Mucosa of rectum (tissue), 2 donors: ENCODE measurements at regions not wholly inside any gene's neighbourhood (a gene's known extent, or its start where the extent isn't known, plus 50 kb on each side); places are given as distances from the start of the nearest gene placed in this dataset.

Source experiments
- H3K27ac ChIP-seq, 2 donors: one replicate each; pipeline ENCODE4 v1.7.0; 2013; ENCODE audit warnings: inconsistent platforms in 2 of 2, low read depth in 2 of 2, low read length in 2 of 2
- H3K27me3 ChIP-seq, 2 donors: one replicate each; pipeline ENCODE4 v1.7.0; 2013; ENCODE audit warnings: low read length in 2 of 2; ENCODE audit not compliant: control insufficient read depth in 2 of 2, insufficient read depth in 2 of 2
- H3K36me3 ChIP-seq, 2 donors: one replicate each; pipeline ENCODE4 v1.7.0; 2013; ENCODE audit warnings: low read length in 2 of 2; ENCODE audit not compliant: control insufficient read depth in 2 of 2, insufficient read depth in 2 of 2
- H3K4me1 ChIP-seq, 2 donors: one replicate each; pipeline ENCODE4 v1.7.0; 2013; ENCODE audit warnings: low read length in 2 of 2, mild to moderate bottlenecking in 1 of 2; ENCODE audit not compliant: control insufficient read depth in 2 of 2, insufficient read depth in 2 of 2
- H3K4me3 ChIP-seq, 2 donors: one replicate each; pipeline ENCODE4 v1.7.0; 2013; ENCODE audit warnings: low read length in 2 of 2
- H3K9ac ChIP-seq, 2 donors: one replicate each; pipeline ENCODE4 v1.7.0; 2013; ENCODE audit warnings: low read length in 2 of 2, low read depth in 1 of 2, mild to moderate bottlenecking in 1 of 2
- H3K9me3 ChIP-seq, 2 donors: one replicate each; pipeline ENCODE4 v1.7.0; 2013; ENCODE audit warnings: low read length in 2 of 2; ENCODE audit not compliant: control insufficient read depth in 2 of 2
- donor health status: healthy.
- donor health status: Normal muscosa, but diverticular disease.

GRCh38 chr2:12061286-12062052 is 315.0 kb downstream of the LPIN1 start:
- H3K9ac ChIP-seq: no peak overlapping the region
- H3K4me1 ChIP-seq: peaks cover 0 to 5% of the 10 kb centered on the region in 2 donors
- no peak overlapping the region for H3K4me3 ChIP-seq
- H3K9me3 ChIP-seq: no peaks in the 10 kb centered on the region
- H3K27ac ChIP-seq: no peak overlapping the region
- no peaks in the 10 kb centered on the region for H3K36me3 ChIP-seq
- H3K27me3 ChIP-seq: no peaks in the 10 kb centered on the region

GRCh38 chr2:12062053-12062395 is 315.6 kb downstream of the LPIN1 start:
- H3K9ac ChIP-seq: no peak overlapping the region
- H3K9me3 ChIP-seq: no peaks in the 10 kb centered on the region
- no peaks in the 10 kb centered on the region for H3K27me3 ChIP-seq
- H3K36me3 ChIP-seq: no peaks in the 10 kb centered on the region
- no peak overlapping the region for H3K4me3 ChIP-seq
- no peak overlapping the region for H3K27ac ChIP-seq
- peaks cover 0 to 5% of the 10 kb centered on the region in 2 donors for H3K4me1 ChIP-seq

- Histone ChIP-seq H3K27me3 (no peaks in the 10 kb centered on the region), H3K9me3 (no peaks in the 10 kb centered on the region)
These were observed 316.8 kb downstream of the LPIN1 start for GRCh38 chr2:12063210-12063609.

GRCh38 chr2:12064153-12064552 is 317.7 kb downstream of the LPIN1 start:
- Histone ChIP-seq H3K4me3 (no peak overlapping the region), H3K27ac (no peak overlapping the region), H3K27me3 (no peaks in the 10 kb centered on the region), H3K36me3 (no peaks in the 10 kb centered on the region), H3K9ac (no peak overlapping the region), H3K9me3 (no peaks in the 10 kb centered on the region), H3K4me1 (peaks cover 0 to 2% of the 10 kb centered on the region in 2 donors)

More at GRCh38 chr2:12063210-12063609, 316.8 kb downstream of the LPIN1 start:
- Histone ChIP-seq H3K4me3 (no peak overlapping the region), H3K4me1 (peaks cover 0 to 2% of the 10 kb centered on the region in 2 donors), H3K9ac (no peak overlapping the region), H3K27ac (no peak overlapping the region), H3K36me3 (no peaks in the 10 kb centered on the region)

GRCh38 chr2:12066116-12066515 is 319.7 kb downstream of the LPIN1 start:
- Histone ChIP-seq H3K9me3 (no peaks in the 10 kb centered on the region), H3K27ac (no peak overlapping the region), H3K9ac (no peak overlapping the region), H3K27me3 (no peaks in the 10 kb centered on the region), H3K4me1 (no peaks in the 10 kb centered on the region), H3K36me3 (no peaks in the 10 kb centered on the region), H3K4me3 (no peak overlapping the region)

- no peak overlapping the region for H3K9ac ChIP-seq
- no peak overlapping the region for H3K4me3 ChIP-seq
- H3K27me3 ChIP-seq: no peaks in the 10 kb centered on the region
These were observed 320.6 kb downstream of the LPIN1 start for GRCh38 chr2:12066986-12067385.

GRCh38 chr2:12068796-12069538 is 322.5 kb downstream of the LPIN1 start:
- no peaks in the 10 kb centered on the region for H3K9me3 ChIP-seq

More at GRCh38 chr2:12066986-12067385, 320.6 kb downstream of the LPIN1 start:
- no peaks in the 10 kb centered on the region for H3K9me3 ChIP-seq
- no peaks in the 10 kb centered on the region for H3K36me3 ChIP-seq
- no peaks in the 10 kb centered on the region for H3K4me1 ChIP-seq
- H3K27ac ChIP-seq: no peak overlapping the region

GRCh38 chr2:12070153-12070552 is 323.7 kb downstream of the LPIN1 start:
- H3K27me3 ChIP-seq: no peaks in the 10 kb centered on the region
- H3K4me1 ChIP-seq: no peaks in the 10 kb centered on the region
- no peaks in the 10 kb centered on the region for H3K9me3 ChIP-seq
- no peak overlapping the region for H3K27ac ChIP-seq
- no peak overlapping the region for H3K9ac ChIP-seq
- no peak overlapping the region for H3K4me3 ChIP-seq
- no peaks in the 10 kb centered on the region for H3K36me3 ChIP-seq

More at GRCh38 chr2:12068796-12069538, 322.5 kb downstream of the LPIN1 start:
- H3K4me1 ChIP-seq: no peaks in the 10 kb centered on the region
- H3K36me3 ChIP-seq: no peaks in the 10 kb centered on the region
- H3K27me3 ChIP-seq: no peaks in the 10 kb centered on the region
- H3K4me3 ChIP-seq: no peak overlapping the region
- H3K27ac ChIP-seq: no peak overlapping the region
- no peak overlapping the region for H3K9ac ChIP-seq

GRCh38 chr2:12070581-12070980 is 324.1 kb downstream of the LPIN1 start:
- Histone ChIP-seq H3K27ac (no peak overlapping the region), H3K9ac (no peak overlapping the region), H3K9me3 (no peaks in the 10 kb centered on the region), H3K27me3 (no peaks in the 10 kb centered on the region), H3K4me3 (no peak overlapping the region), H3K4me1 (no peaks in the 10 kb centered on the region), H3K36me3 (no peaks in the 10 kb centered on the region)

- Histone ChIP-seq H3K4me1 (no peaks in the 10 kb centered on the region), H3K27me3 (no peaks in the 10 kb centered on the region), H3K36me3 (no peaks in the 10 kb centered on the region), H3K4me3 (no peak overlapping the region), H3K27ac (no peak overlapping the region), H3K9ac (no peak overlapping the region), H3K9me3 (no peaks in the 10 kb centered on the region)
These were observed 324.9 kb downstream of the LPIN1 start for GRCh38 chr2:12071318-12071717.
